ENCODE measurements at regions not wholly inside any gene's neighbourhood (a gene's known extent, or its start where the extent isn't known, plus 50 kb on each side); places are given as distances from the start of the nearest gene placed in this dataset.
"Not testable (repeated sequence)": the region's sequence is repeated elsewhere in the genome, so short reads cannot be mapped to it uniquely, and the experiment has no call there.

DNA sequence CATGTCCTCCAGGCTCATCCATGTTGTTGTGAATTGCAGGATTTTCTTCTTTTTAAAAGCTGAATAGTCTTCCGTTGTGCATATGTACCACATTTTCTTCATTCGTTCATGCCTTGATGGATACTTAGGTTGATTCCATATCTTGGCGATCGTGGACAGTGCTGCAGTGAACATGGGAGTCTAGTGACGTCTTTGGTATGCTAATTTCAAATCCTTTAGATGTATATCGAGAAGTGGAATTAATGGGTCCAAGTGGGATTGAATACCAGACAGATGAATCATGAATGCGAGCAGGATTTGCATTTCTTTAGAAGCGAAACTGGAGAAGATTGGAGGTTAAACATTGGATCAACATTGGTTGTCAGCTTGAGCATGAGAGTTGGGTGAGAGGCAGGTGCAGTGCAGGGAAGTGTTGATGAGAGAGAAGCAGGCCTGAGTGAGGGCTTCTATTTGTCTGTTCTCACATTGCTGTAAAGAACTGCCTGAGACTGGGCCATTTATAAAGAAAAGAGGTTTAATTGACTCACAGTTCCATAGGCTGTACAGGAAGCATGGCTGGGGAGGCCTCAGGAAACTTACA is 55.2 kb upstream of the MRGPRE start:
- not testable (repeated sequence) for TF ChIP-seq POLR2A, TAF1, POLR2AphosphoS5, SPI1, POU2F2 (IDR thresholded peaks at IDR 0.05; ENCODE audit: low read depth, low read length)
